ENCODE measurements at regions not wholly inside any gene's neighbourhood (a gene's known extent, or its start where the extent isn't known, plus 50 kb on each side); places are given as distances from the start of the nearest gene placed in this dataset.
A peak's percentile ranks its signal among the peaks of the same experiment; 100 is the strongest.

- H3K4me3 ChIP-seq (replicated peaks in 1 of 2; ENCODE audit: low read depth in 2 of 2, low read length in 2 of 2), result no peak overlapping the region
- DNase-seq (ENCODE audit: low read depth in 2 of 2), result no peak
- TF ChIP-seq, protein P1, sequence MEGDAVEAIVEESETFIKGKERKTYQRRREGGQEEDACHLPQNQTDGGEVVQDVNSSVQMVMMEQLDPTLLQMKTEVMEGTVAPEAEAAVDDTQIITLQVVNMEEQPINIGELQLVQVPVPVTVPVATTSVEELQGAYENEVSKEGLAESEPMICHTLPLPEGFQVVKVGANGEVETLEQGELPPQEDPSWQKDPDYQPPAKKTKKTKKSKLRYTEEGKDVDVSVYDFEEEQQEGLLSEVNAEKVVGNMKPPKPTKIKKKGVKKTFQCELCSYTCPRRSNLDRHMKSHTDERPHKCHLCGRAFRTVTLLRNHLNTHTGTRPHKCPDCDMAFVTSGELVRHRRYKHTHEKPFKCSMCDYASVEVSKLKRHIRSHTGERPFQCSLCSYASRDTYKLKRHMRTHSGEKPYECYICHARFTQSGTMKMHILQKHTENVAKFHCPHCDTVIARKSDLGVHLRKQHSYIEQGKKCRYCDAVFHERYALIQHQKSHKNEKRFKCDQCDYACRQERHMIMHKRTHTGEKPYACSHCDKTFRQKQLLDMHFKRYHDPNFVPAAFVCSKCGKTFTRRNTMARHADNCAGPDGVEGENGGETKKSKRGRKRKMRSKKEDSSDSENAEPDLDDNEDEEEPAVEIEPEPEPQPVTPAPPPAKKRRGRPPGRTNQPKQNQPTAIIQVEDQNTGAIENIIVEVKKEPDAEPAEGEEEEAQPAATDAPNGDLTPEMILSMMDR (IDR thresholded peaks at IDR 0.05; ENCODE audit: low read depth, low read length), result no peak
Observed at GRCh38 chr15:38888701-38889221, 324.1 kb upstream of the RASGRP1 start.

GRCh38 chr15:38890194-38890593 is 325.6 kb upstream of the RASGRP1 start:
- DNase-seq (ENCODE audit: low read depth in 2 of 2), result no peak
- TF ChIP-seq, protein P1 (IDR thresholded peaks at IDR 0.05; ENCODE audit: low read depth, low read length), result no peak
- H3K4me3 ChIP-seq (replicated peaks in 1 of 2; ENCODE audit: low read depth in 2 of 2, low read length in 2 of 2), result no peak overlapping the region

DNA sequence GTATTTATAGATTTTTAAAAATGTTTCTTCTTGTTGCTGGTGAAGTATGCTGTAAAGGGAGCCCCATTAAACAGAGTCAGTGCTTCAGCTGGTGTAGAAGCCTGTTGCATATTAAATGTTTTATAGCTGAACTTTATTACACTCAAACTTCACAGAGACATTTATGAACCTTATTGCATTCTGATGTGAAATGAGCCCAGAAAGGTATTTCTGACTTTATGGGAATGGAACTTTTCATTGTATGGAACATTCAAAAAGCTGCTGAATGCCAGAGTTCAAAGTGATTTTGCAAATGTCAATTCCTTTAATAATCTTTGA is 329.3 kb upstream of the RASGRP1 start:
- TF ChIP-seq, protein P1 (IDR thresholded peaks at IDR 0.05; ENCODE audit: low read depth, low read length), result no peak
- no peak for DNase-seq (ENCODE audit: low read depth in 2 of 2)
- H3K4me3 ChIP-seq (replicated peaks in 1 of 2; ENCODE audit: low read depth in 2 of 2, low read length in 2 of 2), result no peak overlapping the region

- TF ChIP-seq, protein P1 (IDR thresholded peaks at IDR 0.05; ENCODE audit: low read depth, low read length), result no peak
- no peak overlapping the region for H3K4me3 ChIP-seq (replicated peaks in 1 of 2; ENCODE audit: low read depth in 2 of 2, low read length in 2 of 2)
- DNase-seq (ENCODE audit: low read depth in 2 of 2), result peak; percentile 80 to 89
Observed at GRCh38 chr15:38894243-38894948, 329.8 kb upstream of the RASGRP1 start.

GRCh38 chr15:38895326-38896255 is 331.0 kb upstream of the RASGRP1 start:
- DNase-seq (ENCODE audit: low read depth in 2 of 2), result peak; percentile 70 to 76
- H3K4me3 ChIP-seq (replicated peaks in 1 of 2; ENCODE audit: low read depth in 2 of 2, low read length in 2 of 2), result no peak overlapping the region
- TF ChIP-seq, protein P1 (IDR thresholded peaks at IDR 0.05; ENCODE audit: low read depth, low read length), result no peak

DNA sequence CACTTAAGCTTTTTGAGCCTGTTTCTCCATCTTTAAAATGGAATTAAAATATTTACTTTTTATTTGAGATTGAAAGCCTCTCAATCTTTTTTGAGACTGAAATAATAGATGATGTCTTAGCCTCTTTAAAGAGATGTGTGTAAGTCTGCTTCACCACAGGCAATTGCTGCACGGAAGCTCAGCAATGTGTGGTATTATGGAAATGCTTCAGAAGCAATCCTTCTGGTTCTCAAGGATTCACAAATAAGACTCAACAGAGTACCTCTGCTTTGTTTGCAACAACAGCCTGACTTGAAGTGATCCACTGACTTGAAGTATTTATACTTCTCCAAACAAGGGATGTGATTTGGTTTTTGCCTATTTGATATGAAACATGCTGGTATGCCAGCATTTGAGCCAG is 332.0 kb upstream of the RASGRP1 start:
- H3K4me3 ChIP-seq (replicated peaks in 1 of 2; ENCODE audit: low read depth in 2 of 2, low read length in 2 of 2), result no peak overlapping the region
- TF ChIP-seq, protein P1 (IDR thresholded peaks at IDR 0.05; ENCODE audit: low read depth, low read length), result no peak
- DNase-seq (ENCODE audit: low read depth in 2 of 2), result no peak

Data from cardiac fibroblast (primary cell).